Fibroblast of skin of left quadriceps (primary cell): ENCODE measurements at regions not wholly inside any gene's neighbourhood (a gene's known extent, or its start where the extent isn't known, plus 50 kb on each side); places are given as distances from the start of the nearest gene placed in this dataset.

Source experiments
- DNase-seq, 2 experiments: peaks; one replicate each; pipeline ENCODE4 v3.0.0-alpha.2; 2013; ENCODE audit warnings: low read depth in 2 of 2

DNA sequence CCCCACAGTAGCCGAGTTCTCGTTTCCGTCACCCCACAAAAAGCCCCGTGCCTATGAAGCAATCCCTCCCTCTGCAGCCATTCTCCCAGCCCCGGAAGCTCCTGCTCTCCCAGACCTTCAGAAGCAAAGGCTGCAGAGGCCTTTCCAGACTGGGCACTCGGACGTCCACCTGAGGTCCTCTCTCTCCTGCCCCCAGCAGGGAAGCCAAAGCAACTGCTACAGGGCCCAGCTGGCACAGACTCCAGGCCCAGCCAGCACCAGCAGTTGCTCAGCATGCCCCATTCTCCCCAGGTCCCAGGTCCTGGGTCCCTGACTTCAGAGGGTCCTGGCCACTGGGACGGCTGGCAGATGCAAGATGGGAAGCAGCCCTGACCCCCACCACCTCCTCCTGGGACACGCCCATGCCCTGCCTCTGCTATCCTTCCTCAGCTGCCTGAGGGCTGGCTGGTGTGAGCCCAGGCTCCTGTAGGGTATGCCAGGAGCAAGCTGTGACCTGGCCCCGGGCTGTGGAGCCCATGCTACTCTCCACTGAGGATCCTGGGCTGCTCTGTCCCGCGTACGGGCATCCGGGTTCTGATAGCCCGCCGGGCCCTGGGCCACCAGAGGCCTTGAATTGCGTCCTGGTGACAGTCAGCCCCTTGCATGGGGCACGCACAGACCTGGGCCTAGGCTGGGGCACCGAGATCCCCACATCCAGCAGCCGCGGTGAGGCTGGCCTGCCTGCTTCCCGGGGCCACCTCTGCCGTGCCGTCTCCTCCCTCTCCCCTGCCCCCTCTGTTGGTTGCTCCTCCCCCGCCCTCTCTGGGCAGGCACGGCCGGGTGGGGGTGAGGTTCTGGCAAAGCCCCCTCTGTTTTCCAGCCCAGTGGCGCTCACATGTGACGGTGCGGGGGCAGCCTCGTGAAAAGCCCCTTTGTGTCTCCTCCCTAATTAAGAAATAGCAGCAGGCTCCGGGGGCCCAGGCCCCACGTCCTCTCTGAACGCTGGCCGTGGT is 1310.3 kb downstream of the BRD1 start:
- no peak for DNase-seq

DNA sequence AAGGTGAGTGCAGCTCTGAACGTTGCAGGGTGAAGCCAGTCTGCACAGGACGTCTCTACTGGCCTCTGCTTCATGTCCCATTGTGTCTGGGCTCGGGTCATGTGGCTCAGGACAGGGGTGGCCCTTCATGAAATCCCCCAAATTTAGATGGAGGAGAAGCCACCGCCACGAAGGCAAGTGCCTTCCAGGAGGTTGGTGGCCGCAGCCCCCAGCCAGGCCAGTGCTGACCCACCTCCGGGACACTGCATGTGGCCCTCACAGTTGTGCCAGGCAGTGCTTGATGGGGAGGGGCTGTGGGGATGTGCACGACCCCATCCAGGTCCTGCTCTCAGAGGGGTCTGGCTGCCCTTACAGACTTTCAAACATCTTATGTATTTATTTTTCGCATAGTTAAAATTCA is 1311.1 kb downstream of the BRD1 start:
- DNase-seq, result no peak

DNA sequence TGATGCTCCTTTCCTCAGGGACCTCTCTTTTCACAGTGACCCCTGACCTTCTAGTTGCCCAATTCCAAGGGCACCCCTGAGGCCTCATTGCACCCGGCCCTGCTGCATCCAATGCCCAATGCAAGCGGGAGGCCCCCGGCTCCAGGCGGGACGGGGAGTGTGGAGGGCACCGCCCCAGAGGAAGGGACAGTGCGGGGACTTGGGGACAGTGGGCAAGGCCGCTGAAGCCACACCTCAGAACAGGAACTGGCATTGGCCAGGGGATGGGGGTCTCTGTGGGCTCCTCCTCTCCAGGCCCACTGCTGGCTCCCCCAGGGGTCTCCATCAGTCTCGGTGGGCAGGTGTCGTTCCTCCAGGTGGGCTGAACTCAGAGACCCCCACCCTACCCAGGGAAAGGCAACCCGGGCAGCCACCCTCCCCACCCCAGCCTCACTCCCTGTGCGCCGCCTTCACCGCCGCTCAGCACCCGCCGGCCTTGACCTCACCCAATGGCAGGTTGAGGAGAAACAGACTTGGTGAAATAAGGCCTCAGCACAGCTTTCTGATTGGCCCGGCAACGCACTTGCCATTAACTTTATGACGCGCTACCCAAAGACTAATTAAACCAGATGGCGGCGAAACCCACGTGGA is 1312.0 kb downstream of the BRD1 start:
- no peak for DNase-seq

DNA sequence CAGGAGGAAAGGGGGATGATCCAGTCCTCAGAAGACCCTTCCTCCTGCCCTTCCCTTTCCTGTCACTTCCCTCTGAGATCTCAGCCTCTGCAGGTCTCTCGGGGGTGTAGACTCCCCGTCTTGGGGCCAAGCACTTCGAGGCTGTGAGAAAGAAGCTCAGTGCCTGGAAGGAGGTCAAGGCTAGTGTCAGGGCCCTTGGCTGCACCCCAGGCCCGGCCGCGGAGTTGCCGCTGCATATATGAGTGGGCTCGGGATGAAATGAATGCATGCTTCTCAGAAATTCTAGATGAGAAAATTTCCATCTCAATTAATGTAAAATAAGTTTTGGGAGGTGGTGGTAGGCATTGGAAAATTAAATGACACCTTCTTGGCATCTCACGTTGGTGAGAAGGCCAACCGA is 1313.7 kb downstream of the BRD1 start:
- DNase-seq, result no peak

DNA sequence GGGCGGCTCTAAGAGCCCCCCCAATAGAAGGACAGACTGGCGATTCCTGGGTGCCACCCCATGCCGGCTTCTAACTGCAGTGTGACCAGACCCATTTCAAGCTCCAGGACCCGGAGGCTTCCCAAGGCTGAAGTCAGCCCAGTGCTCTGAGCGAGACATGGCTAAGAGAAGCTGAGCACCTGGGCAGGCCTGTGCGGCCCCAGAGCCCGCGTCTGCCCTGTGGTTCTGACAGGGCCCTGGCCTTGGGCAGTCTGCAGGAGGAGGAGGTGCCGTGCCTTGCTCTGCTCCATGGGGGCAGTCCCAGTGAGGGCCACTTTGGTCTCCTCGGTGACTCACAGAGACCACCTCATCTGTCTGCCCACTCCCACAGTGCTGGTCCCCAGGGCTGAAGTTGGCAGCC is 1314.2 kb downstream of the BRD1 start:
- DNase-seq, result no peak

DNA sequence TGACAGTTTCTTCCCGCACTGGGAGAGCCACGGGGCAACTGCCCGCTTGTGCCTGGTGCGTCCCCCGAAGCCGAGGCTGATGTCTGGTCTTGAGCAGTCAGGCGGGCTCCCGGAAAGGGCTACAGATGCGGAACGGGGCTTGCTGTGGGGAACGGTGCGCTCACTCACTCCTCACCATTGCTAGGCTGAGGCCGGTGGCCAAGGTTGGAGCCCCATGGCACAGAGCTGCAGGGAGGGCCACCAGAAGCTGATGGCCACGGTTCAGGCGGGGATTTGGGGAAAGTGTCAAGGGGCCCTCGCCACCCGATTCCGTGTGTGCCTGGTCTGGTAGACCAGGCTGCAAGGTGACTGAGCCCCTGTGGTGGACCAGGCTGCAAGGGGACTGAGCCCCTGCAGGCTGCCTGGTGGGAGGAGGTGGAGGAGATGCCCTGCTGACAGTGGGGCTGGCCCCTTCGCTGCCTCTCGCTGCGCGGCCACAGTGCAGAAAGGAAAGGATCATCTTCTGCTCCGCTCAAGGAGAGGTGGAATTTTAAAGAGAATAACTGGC is 1315.8 kb downstream of the BRD1 start:
- no peak for DNase-seq

DNA sequence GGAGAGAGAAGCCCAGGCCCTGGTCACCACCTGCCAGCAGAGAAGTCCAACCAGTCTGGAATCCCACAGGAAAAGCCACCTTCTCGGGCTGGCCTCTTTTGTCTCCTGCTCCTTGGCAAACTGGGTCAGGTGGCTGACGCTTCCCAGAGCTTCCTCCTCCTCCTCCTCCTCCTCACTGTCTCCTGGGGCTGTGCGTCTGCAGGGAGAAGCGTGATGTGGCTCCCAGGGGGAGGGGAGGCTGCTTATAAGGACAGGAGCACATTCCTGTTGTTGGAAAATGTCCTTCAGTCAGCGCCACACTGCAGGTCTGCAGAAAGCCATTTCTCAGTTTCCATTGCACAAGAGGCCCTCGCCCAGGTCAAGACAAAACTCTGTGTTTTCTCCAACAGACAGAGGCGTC is 1316.5 kb downstream of the BRD1 start:
- no peak for DNase-seq

DNA sequence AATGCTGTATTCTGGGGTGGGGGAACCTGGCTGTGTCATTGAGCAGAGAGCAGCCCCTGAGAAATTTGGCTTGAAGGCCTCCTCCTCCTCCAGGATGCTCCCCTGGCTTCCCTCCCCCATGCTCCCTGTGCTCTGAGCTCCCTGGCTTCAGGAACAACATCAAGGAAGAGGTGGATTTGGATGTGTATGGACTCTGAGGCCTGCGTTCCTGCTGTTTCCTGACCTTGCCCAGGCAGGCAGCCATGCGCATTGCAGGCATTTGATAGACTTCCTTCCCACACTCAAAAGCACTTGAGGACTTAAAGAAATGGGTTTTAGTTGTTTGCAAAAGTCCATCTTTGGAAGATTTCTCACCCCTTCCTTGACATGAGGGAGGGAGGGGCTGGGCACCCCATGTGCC is 1317.1 kb downstream of the BRD1 start:
- DNase-seq, result no peak

DNA sequence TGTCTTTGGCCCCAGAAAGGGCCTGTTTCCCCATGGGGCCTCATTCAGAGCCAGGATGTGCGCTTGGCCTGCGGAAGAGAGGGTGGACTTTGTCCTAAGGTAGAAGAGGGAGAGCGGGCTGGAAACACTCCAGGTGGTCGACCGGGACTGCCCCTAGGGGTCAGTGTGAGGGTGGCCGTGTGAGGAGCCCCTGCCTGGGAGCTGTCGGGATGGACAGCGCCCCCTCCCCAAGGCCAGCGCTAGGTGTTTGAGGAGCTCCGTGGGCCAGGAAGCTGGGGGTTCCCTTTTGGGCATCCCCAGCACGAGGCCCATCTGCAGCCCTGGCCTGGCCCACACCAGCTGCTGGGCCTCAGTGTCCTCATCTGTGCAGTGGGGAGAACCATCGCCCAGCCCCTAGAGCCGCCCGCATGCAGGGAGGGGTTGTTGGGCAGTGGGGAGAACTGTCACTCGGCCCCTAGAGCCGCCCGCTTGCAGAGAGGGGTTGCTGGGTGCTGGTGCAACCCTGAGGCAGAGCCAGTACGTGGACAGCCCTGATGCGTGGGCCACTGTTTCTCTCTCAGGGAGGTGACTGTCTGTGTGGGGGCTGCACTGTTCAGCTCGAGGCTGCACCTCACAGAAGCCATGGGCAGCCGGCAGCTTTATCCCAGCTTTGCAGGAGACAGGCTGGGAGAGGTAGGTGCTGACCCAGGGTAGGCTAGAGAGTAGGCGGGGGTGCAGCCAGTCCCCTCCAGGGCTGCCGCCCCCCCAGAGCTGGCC is 1319.9 kb downstream of the BRD1 start:
- DNase-seq, result no peak

DNA sequence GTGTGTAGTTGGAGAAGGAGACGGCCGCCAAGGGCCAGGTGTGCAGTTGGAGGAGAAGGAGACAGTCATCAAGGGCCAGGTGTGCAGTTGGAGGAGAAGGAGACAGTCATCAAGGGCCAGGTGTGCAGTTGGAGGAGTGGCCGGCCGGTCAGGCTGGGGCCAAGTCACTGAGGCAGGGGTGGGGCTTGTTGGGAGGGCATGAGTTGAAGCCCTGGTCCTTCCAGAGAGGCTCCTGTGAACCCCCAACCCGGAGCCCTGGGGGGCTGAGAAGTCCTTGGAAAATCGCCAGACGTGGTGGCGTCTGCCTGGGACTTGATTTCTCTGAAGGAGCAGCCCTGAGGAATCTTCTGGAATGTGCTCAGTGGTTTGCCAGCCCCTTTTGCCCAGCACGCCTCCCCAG is 1320.5 kb downstream of the BRD1 start:
- no peak for DNase-seq

DNA sequence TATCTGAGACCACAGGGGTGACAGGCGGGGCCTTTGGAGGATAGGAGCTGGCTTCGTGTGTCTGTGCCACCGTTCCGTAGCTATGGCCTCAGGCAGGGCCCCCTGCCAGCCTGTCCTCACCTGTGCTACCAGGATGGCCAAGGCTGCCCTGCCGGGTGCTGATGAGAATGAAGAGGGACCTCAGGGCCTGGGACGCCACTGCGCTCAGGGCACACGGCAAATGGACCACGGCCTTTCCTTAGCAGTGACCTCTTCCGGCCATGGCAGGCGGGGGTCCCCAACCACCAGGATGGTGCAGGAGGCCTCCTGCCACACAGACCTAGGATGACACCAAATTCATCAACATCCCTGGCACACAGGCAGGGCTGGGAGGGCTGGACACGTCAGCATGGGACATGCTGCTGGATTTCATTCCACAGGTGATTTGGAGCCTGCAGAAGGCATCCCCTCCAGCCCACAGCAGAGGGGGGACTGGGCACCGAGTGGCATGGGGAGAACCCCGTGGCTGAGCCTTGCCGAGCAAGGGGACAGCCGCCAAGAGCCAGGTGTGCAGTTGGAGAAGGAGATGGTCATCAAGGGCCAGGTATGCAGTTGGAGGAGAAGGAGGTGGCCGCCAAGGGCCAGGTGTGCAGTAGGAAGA is 1321.0 kb downstream of the BRD1 start:
- DNase-seq, result no peak

DNA sequence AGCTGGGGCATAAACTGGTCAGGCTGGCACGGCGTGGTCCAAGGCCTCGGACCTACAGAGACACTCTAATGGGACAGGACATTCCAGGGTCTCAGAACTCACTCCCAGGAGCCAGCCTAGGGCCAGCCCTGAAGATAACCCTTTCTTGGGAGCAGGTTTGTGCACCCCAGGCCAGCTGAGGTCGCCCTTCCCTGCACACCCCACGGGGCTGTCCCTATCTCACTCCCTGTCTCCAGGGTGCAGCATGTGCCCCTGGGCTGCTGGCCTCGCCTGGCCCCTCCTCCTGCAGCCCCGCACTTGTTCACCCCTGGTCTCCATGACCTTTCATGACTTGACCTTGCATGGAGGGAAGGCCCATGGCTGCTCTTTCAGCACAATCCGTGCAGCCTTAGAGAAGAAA is 1321.8 kb downstream of the BRD1 start:
- no peak for DNase-seq

DNA sequence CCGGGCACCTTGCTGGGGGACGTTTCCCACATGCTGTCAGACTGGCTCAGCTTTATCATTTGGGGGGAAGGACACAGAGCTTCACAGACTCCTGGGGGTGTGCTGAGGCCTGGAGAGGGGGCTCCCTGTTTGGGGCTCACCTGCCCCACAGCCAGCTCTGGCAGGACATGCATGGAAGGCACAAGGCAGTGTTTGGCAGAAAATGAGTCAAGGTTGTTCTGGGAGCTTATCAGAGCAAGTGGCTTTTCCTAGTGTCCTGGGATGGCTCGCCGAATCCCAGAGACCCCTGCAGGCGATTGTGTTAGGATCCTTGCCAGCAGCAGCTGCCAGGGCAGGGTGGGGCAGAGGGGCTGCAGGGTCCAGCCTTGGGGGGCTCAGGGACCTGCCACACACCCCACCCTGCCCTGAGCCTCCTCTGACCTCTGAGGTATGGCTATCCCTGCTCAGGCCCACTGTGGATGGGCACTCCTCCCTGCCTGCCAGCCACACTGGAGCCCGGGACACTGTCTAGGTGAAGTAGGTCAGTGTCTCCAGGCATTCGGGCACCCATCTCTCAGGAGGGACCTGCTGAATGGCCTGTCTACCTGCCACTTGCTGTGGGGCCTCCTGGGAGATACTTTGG is 1323.0 kb downstream of the BRD1 start:
- DNase-seq, result no peak

DNA sequence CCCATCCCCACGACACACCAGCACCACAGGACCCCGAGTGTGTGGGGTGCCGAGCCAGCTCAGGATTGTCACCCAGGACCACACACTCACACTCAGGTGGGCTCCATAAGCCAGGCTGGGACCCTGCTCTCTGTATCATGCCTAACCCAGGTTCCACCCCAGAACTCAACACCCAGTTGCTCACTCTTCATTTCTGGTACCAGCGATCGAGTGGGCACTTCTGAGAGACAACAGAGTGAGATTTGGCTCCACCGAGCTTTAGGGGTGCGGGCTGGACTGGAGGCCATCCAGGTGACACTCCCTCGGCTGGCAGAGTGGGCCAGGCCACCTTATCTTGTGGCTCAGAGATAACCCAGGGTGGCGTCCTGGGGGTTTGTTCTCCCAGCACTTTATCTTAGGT is 1323.8 kb downstream of the BRD1 start:
- no peak for DNase-seq

DNA sequence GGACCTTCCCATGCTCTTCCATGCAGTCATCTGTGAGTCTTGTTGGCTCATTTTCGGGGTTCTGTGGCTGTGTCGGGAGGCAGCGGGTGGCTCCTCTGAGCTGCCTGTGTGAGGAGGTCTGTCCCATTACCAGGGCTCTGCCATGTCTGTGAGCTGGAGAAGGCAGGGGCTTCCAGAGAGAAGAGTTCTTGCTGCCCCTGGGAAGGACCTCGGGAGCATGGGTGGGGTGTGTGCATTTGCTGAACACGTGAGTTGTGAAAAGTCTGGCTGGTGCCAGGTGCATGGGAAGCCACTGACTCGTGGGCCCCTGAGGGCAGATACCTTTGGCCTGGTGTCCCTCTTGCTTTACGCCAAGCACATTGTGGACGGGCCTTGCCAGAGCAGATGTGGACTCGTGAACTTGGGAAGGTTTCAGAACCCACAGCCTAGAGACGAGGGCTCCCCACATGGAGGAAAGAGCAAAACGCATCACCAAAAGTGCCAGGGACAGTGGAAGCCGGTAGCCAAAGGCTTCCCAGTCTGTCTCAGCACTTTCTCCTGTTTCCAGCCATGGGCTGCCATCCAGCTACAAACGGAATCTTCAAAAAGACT is 1324.5 kb downstream of the BRD1 start:
- DNase-seq, result no peak

DNA sequence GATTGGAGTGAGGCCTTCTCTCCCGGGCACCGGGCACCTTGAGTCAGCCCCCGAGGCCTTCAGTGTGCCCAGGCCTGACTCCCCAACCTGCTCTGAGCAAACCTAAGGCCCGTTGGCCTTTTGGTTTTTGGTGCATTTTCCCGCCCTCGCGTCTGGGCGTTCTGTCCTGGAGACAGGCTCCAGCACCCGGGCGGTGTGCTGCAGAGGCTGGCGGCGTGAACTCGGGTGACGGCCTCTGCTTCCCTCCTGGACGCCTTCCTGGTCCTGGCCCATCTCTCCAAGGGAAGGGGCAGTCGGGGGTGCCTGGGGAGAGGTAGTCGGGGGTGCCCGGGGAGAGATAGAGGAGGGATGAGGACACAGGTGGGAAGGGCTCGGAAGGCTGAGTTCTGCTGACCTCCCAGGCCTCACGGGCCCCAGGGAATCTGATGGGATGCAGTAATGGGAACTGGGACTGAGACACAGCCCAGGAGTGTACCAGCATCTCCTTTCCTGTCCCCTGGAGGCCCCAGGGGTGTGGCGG is 1326.4 kb downstream of the BRD1 start:
- DNase-seq, result no peak

DNA sequence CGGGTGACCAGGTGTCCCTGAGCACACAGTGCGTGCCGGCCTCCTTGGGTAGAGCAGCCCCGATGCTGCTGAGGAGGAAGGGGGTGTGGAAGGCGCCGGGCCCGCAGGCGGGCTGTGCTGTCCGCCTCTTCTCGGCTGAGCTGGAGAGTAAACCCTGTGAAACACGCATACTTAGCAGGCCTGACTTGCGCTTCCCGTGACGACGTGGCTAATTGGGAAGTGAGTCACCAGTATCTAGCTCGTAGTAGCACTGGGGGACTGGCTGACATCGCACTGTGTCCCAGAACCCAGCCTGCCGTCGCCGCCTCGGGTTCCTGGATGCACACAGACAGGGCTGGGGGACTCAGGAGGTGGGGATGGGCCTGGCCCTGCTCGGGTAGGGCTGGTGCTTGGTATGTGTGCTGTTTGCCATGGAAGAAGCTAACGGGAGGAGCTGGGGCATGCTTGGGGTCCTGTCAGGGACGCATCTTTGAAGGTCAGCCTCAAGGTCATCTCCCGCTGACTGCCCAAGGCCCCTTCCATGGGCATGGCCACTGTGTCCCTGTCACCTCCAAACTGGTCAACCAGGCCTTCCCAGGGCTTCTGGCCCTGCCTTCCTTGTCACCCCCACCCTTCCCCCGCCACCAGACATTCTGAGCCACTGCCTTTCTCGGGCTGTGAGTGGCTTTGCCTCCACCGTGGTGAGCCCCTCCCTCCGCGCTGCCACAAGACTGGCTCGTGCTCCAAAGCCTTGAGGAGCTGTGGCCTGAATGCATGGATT is 1327.0 kb downstream of the BRD1 start:
- peak; percentile 53 to 56 for DNase-seq

DNA sequence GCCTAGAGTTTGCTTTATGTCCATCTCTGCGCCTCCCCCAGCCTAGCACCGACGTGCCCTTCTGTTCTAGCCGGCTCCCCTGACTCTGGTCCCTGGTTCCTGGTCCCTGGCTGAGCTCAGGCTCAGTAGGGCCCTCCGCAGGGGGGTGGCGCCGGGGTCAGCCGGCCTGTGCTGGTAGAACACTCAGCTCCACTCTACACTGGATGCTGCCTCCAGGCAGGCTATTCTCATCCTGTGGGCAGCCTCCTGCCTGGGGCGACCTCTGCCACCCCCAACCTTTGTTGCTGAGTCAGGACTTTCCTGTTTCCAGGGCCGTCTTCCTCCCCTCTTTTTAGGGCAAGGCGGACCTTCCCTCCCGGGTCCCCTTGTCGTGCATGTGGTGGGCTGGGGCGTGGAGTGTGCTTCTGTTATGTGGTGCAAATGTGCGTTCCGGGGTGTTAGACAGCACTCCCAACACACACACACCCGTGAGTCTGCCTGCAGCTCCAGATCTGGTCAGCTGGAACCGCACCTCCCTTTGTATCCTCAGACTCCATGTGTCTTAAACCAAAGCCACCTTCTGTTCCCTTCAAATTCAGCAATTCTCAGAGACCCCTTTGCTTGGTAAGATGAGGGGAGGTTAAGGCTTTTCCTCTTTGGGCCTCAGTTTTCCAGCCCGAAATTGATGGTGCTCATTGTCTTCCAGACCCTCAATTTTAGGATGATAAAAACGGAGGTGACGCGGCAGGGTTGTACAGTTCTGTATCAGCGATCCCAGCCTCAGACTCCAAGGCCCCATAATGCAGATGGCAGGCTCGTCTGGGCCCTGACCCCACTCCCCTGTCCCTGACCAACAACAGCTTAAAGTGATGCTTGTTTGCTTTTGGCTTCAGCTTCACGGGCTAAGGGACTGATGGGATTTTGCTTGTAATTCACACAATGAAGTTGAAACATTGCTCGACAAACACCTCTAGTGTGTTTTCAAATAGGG is 1327.9 kb downstream of the BRD1 start:
- DNase-seq, result no peak
